Epithelial cell of proximal tubule (primary cell): ENCODE measurements at regions not wholly inside any gene's neighbourhood (a gene's known extent, or its start where the extent isn't known, plus 50 kb on each side); places are given as distances from the start of the nearest gene placed in this dataset.

ENCODE experiments used
- DNase-seq: peaks from one replicate; pipeline ENCODE4 v3.0.0-alpha.2; 2011; ENCODE audit warnings: low read depth
- H3K4me3 ChIP-seq: 2 replicates; pipeline ENCODE4 v1.5.1; 2011; ENCODE audit warnings: low read depth, mild to moderate bottlenecking, low read length
- CTCF ChIP-seq: conservative IDR thresholded peaks from 2 replicates; pipeline ENCODE4 v1.5.1; 2012; ENCODE audit warnings: low read depth, mild to moderate bottlenecking, low read length

- H3K4me3 ChIP-seq, result no peak overlapping the region
- no peak for DNase-seq
- no peak for TF ChIP-seq CTCF
These were observed 58.9 kb upstream of the PPP1R9A start for GRCh38 chr7:94848531-94848930.

GRCh38 chr7:94848992-94849576, 58.3 kb upstream of the PPP1R9A start:
- DNase-seq, result no peak
- no peak for TF ChIP-seq CTCF
- no peak overlapping the region for H3K4me3 ChIP-seq

GRCh38 chr7:94849636-94850208, 57.7 kb upstream of the PPP1R9A start:
- no peak for TF ChIP-seq CTCF
- H3K4me3 ChIP-seq, result no peak overlapping the region
- DNase-seq, result no peak

- DNase-seq, result no peak
- no peak for TF ChIP-seq CTCF
- H3K4me3 ChIP-seq, result no peak overlapping the region
These were observed 51.8 kb upstream of the PPP1R9A start for GRCh38 chr7:94855589-94855988.

GRCh38 chr7:94856643-94857042, 50.8 kb upstream of the PPP1R9A start:
- no peak overlapping the region for H3K4me3 ChIP-seq
- no peak for TF ChIP-seq CTCF
- DNase-seq, result no peak
